Thymus (tissue), 11 donors: ENCODE measurements at regions not wholly inside any gene's neighbourhood (a gene's known extent, or its start where the extent isn't known, plus 50 kb on each side); places are given as distances from the start of the nearest gene placed in this dataset.
"Not testable (repeated sequence)": the region's sequence is repeated elsewhere in the genome, so short reads cannot be mapped to it uniquely, and the experiment has no call there.

Experiments used
- DNase-seq, 9 donors: peaks; one replicate each; pipeline ENCODE4 v3.0.0-alpha.2; 2013; ENCODE audit warnings: low spot score in 9 of 9, low read depth in 6 of 9, missing footprints in 1 of 9
- H3K27ac ChIP-seq, 2 donors: one replicate each; pipeline ENCODE4 v1.5.1; 2013; ENCODE audit warnings: control low read depth in 1 of 2, low read depth in 1 of 2, low read length in 1 of 2, mild to moderate bottlenecking in 1 of 2, moderate library complexity in 1 of 2
- H3K27me3 ChIP-seq, 2 donors: one replicate each; pipeline ENCODE4 v1.5.1; 2013; ENCODE audit warnings: low read length in 1 of 2; ENCODE audit not compliant: control insufficient read depth in 2 of 2, insufficient read depth in 1 of 2
- H3K36me3 ChIP-seq, 2 donors: one replicate each; pipeline ENCODE4 v1.5.1; 2013; ENCODE audit warnings: low read length in 1 of 2, mild to moderate bottlenecking in 1 of 2, moderate library complexity in 1 of 2; ENCODE audit not compliant: control insufficient read depth in 2 of 2, insufficient read depth in 2 of 2
- H3K4me1 ChIP-seq, 2 donors: one replicate each; pipeline ENCODE4 v1.5.1; 2013; ENCODE audit warnings: low read length in 2 of 2; ENCODE audit not compliant: control insufficient read depth in 2 of 2, insufficient read depth in 2 of 2
- H3K4me3 ChIP-seq, 2 donors: one replicate each; pipeline ENCODE4 v1.5.1; 2013; ENCODE audit warnings: low read length in 2 of 2, control low read depth in 1 of 2, mild to moderate bottlenecking in 1 of 2
- H3K9me3 ChIP-seq, 2 donors: one replicate each; pipeline ENCODE4 v1.5.1; 2013; ENCODE audit warnings: low read length in 1 of 2, mild to moderate bottlenecking in 1 of 2; ENCODE audit not compliant: control insufficient read depth in 2 of 2, insufficient read depth in 1 of 2
- WGBS: extraction: QIAGEN DNeasy Blood & Tissue Kit; methylation state at CpG from one replicate; pipeline ENCODE4 v1.1.7; 2013; 5-methylcytosine and 5-hydroxymethylcytosine counted together
- donor health status: healthy.

DNA sequence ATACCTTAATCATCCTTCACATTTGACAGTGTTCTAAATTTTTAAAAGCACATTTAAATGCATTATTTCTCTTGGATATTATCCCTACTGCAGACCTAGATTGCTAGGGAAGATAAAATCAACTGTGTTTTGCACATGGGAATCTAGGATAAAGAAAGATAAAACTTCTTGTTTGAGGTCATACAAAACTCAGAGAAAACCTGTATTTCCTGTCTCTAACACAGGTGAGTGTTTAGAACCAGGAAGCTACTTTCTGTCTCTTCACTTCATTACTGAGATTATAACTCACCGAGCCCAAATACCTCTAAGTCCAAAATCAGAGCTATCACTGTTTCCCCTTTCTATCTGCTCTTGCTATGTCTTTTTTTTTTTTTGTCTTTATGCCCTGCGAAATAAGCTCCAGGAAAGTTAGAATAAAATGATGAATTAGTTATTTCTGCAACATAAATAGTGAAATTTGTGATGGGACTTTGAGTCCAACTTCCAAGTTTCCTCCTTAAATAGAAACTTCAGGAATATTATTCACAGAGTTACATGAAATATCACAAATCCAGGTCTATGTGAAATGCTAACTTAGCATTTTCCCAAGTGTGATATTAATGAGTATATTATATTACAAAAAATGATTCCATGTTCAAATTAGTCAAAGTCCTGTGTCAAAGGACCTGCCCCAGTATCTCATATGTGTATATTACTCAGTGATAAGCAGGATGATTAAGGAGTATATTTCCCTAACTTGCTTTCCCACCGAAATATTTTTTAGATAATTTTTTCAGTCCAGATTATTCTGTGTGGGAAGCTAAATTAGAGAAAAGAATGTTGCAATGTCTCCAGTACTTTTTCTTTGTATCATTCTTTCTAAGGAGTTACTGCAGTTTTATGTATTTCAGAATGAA lies 226.4 kb downstream of the PLA2G4A start:
- H3K4me1 ChIP-seq, result no peaks in the 10 kb centered on the region
- H3K27me3 ChIP-seq, result no peaks in the 10 kb centered on the region
- 94% methylated on average over 3 of the region's 3 CpGs for WGBS
- no peak for DNase-seq
- no peak overlapping the region for H3K4me3 ChIP-seq
- H3K27ac ChIP-seq, result no peak overlapping the region
- no peaks in the 10 kb centered on the region for H3K36me3 ChIP-seq
- no peaks in the 10 kb centered on the region for H3K9me3 ChIP-seq

GRCh38 chr1:187063271-187063670 lies 234.5 kb downstream of the PLA2G4A start:
- Histone ChIP-seq H3K36me3 (no peaks in the 10 kb centered on the region), H3K4me3 (no peak overlapping the region), H3K27me3 (no peaks in the 10 kb centered on the region), H3K27ac (no peak overlapping the region), H3K4me1 (no peaks in the 10 kb centered on the region), H3K9me3 (no peaks in the 10 kb centered on the region)
- DNase-seq, result no peak
- 96% methylated on average over 2 of the region's 2 CpGs for WGBS

- DNase-seq, result no peak
- 100% methylated on average over 1 of the region's 1 CpG for WGBS
Measured at GRCh38 chr1:187067160-187067559, 238.4 kb downstream of the PLA2G4A start.

GRCh38 chr1:187070076-187070475 lies 241.3 kb downstream of the PLA2G4A start:
- Histone ChIP-seq H3K4me3 (no peak overlapping the region), H3K4me1 (no peaks in the 10 kb centered on the region), H3K27me3 (no peaks in the 10 kb centered on the region), H3K27ac (no peak overlapping the region), H3K36me3 (no peaks in the 10 kb centered on the region), H3K9me3 (peaks cover 0 to 4% of the 10 kb centered on the region in 2 donors)
- 94% methylated on average over 3 of the region's 3 CpGs for WGBS
- no peak for DNase-seq

More at GRCh38 chr1:187067160-187067559, 238.4 kb downstream of the PLA2G4A start:
- no peaks in the 10 kb centered on the region for H3K27me3 ChIP-seq
- H3K4me3 ChIP-seq, result no peak overlapping the region
- H3K4me1 ChIP-seq, result no peaks in the 10 kb centered on the region
- no peak overlapping the region for H3K27ac ChIP-seq
- H3K36me3 ChIP-seq, result no peaks in the 10 kb centered on the region
- no peaks in the 10 kb centered on the region for H3K9me3 ChIP-seq

- not testable (repeated sequence) for H3K36me3 ChIP-seq, H3K9me3 ChIP-seq, H3K27me3 ChIP-seq, H3K4me1 ChIP-seq
- Histone ChIP-seq H3K4me3 (peak overlapping the region; percentile 39 to 46), H3K27ac (peak overlapping the region; percentile 2 to 66)
- DNase-seq, result peak in 1 of 9 donors; percentile 26
- WGBS, result 73% methylated on average over 29 of the region's 29 CpGs
Measured at GRCh38 chr1:187072262-187073034, 243.7 kb downstream of the PLA2G4A start.

DNA sequence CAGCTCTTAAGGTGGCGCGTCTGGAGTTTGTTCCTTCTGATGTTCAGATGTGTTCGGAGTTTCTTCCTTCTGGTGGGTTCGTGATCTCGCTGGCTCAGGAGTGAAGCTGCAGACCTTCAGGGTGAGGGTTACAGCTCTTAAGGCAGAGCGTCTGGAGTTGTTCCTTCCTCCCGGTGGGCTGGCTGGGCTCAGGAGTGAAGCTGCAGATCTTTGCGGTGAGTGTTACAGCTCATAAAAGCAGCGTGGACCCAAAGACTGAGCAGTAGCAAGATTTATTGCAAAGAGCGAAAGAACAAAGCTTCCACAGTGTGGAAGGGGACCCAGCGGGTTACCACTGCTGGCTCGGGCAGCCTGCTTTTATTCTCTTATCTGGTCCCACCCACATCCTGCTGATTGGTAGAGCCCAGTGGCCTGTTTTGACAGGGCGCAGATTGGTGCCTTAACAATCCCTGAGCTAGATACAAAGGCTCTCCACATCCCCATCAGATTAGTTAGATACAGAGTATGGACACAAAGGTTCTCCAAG lies 244.3 kb downstream of the PLA2G4A start:
- H3K9me3 ChIP-seq, H3K27ac ChIP-seq, H3K36me3 ChIP-seq, H3K27me3 ChIP-seq, H3K4me1 ChIP-seq: not testable (repeated sequence)
- H3K4me3 ChIP-seq, result peak overlapping the region in 1 of 2 donors; percentile 46
- peak in 1 of 9 donors; percentile 32 for DNase-seq
- 66% methylated on average over 13 of the region's 13 CpGs for WGBS

- not testable (repeated sequence) for H3K4me3 ChIP-seq, H3K36me3 ChIP-seq, H3K27me3 ChIP-seq, H3K9me3 ChIP-seq, DNase-seq, H3K4me1 ChIP-seq, H3K27ac ChIP-seq
- WGBS, result 98% methylated on average over 35 of the region's 35 CpGs
Measured at GRCh38 chr1:187073634-187074245, 245.0 kb downstream of the PLA2G4A start.

DNA sequence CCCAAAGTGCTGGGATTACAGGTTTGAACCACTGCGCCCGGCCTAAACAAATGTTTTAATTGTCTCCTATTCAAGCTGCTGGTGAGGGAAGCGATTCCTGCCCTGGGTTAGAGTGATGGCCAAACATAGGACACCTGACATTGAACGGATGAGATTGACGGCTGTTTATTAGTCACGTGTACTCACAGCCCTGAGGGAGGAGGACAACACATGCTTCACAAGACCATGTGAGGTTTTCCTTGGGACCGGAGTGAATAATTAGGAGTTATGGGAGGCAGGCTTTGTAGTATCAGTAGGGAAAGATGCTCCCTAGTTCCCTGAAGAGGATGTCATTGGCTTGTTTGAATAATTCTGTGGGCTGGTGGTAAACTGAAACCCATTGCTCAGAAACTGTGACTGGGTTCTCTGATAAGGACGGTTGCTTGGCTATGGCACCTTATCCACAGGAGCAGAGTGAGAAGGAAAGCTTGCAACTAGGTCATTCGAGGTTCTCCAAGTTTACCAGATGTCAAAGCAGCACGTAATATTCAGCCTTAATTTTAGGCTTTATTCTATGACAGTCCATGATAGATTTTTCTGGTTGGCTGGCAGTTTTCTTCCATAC lies 245.8 kb downstream of the PLA2G4A start:
- 97% methylated on average over 10 of the region's 10 CpGs for WGBS

More for the DNA sequence above, 245.8 kb downstream of the PLA2G4A start:
- Histone ChIP-seq H3K27ac (no peak overlapping the region), H3K9me3 (peaks cover 0 to 4% of the 10 kb centered on the region in 2 donors), H3K4me3 (no peak overlapping the region), H3K36me3 (no peaks in the 10 kb centered on the region), H3K4me1 (no peaks in the 10 kb centered on the region), H3K27me3 (no peaks in the 10 kb centered on the region)
- DNase-seq, result no peak
